ENCODE measurements at regions not wholly inside any gene's neighbourhood (a gene's known extent, or its start where the extent isn't known, plus 50 kb on each side); places are given as distances from the start of the nearest gene placed in this dataset.

- ATAC-seq = no peak
- H3K27ac ChIP-seq (ENCODE audit: extremely low read depth, low read depth, low read length) = no peak overlapping the region
- H3K9me3 ChIP-seq (replicated peaks; ENCODE audit: control insufficient read depth, insufficient read depth, low read depth, low read length) = no peaks in the 10 kb centered on the region
- no peaks in the 10 kb centered on the region for H3K36me3 ChIP-seq (ENCODE audit: control insufficient read depth, insufficient read depth, low read length)
- TF ChIP-seq ZNF785 (CRISPR knock-in tag; IDR thresholded peaks at IDR 0.05) (no peak), SMAD3 (CRISPR knock-in tag; conservative IDR thresholded peaks at IDR 0.05) (no peak), ZNF175 (CRISPR knock-in tag; IDR thresholded peaks at IDR 0.05; ENCODE audit: low read depth) (no peak), RAD21 (CRISPR knock-in tag; conservative IDR thresholded peaks at IDR 0.05 in 1 of 2, IDR thresholded peaks at IDR 0.05 in 1 of 2) (peak in 1 of 2 experiments; percentile 22; a peak in 2 of 4 replicates)
- intact Hi-C loops (cut with micrococcal nuclease) (no loop called here), in situ Hi-C loops (cut with MboI) (no loop called here)
- BruUV-seq (replicated peaks) = no TSS peak
- H3K4me3 ChIP-seq = no peak overlapping the region
- no peaks in the 10 kb centered on the region for H3K9me1 ChIP-seq (ENCODE audit: control insufficient read depth, insufficient read depth, low read length)
- ChIA-PET CTCF (ENCODE audit: low intra/inter-chr PET ratio) (no interaction called here), POLR2A (no interaction called here)
- H3K9ac ChIP-seq (ENCODE audit: insufficient read depth in 1 of 2, low read depth in 2 of 2, low read length in 2 of 2) = no peak overlapping the region
- DNase-seq (ENCODE audit: extremely low read depth in 1 of 4, low spot score in 3 of 4) = no peak
- 3% methylated on average over 5 of the region's 5 CpGs for WGBS (ENCODE audit: insufficient coverage, low coverage, missing lambda C conversion rate)
- no peak overlapping the region for H2AFZ ChIP-seq (ENCODE audit: low read depth, low read length)
- H3K27me3 ChIP-seq (ENCODE audit: control insufficient read depth in 2 of 2, insufficient read depth in 2 of 2, low read length in 2 of 2) = peaks cover 0 to 6% of the 10 kb centered on the region in 2 experiments; a peak in 2 of 5 replicates
- no peaks in the 10 kb centered on the region for H3K4me1 ChIP-seq (replicated peaks in 1 of 2; ENCODE audit: control insufficient read depth in 2 of 2, insufficient read depth in 2 of 2, low read length in 2 of 2)
- no peaks in the 10 kb centered on the region for H4K20me1 ChIP-seq (replicated peaks; ENCODE audit: control insufficient read depth, insufficient read depth, low read length)
- no peak overlapping the region for H3K4me2 ChIP-seq (ENCODE audit: insufficient read depth, low read length)
- no peaks in the 10 kb centered on the region for H3K79me2 ChIP-seq (ENCODE audit: control insufficient read depth, insufficient read depth, low read length)
- no peak for FAIRE-seq
These were observed 60.3 kb upstream of the PPP2R3A start for GRCh38 chr3:135905058-135905724.

DNA sequence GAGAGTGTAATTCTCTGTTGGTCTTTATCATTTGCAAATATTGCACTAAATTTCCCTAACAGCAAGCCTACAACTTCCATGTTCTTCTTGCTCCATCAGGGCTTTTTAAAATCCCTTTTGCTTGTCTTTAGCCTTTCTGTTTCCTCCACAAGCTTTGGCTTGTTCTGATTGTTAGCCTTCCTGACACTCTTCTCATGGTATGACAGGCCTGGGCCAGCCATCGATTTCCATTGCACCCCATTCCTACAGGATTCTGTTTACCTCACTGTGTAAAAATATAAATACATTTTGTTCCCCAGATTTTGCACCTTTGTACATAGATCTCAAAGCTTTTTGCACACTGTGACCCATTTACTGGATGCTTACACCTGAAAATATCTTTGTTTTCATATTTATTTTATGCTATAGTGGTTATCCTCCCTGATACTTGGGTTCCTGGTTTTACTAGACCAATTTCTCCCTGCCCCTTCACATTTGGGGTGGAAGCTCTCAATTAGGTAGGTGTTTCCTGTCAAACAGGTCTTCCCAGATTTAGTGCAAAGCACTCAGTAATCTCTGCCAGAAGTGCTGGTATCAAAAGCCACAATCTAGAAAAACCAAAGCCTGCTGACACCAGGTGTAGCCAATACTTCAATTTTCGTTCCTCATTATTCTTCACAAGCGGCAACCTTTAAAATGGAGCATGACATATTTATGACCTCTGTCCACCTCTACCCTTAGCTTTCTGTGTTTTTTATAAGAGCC, 57.9 kb upstream of the PPP2R3A start:
- no peak for ATAC-seq
- TF ChIP-seq U2AF2 (optimal IDR thresholded peaks at IDR 0.05; ENCODE audit: low read depth, low read length) (no peak), ZNF316 (IDR thresholded peaks at IDR 0.05) (no peak), PREB (CRISPR knock-in tag; IDR thresholded peaks at IDR 0.05) (no peak), ARID4B (CRISPR knock-in tag; IDR thresholded peaks at IDR 0.05) (no peak), TCF3 (CRISPR knock-in tag; IDR thresholded peaks at IDR 0.05) (no peak)

More for the DNA sequence above, 57.9 kb upstream of the PPP2R3A start:
- Histone ChIP-seq H3K9me1 (ENCODE audit: control insufficient read depth, insufficient read depth, low read length) (no peaks in the 10 kb centered on the region), H3K36me3 (ENCODE audit: control insufficient read depth, insufficient read depth, low read length) (no peaks in the 10 kb centered on the region), H3K9ac (ENCODE audit: insufficient read depth in 1 of 2, low read depth in 2 of 2, low read length in 2 of 2) (no peak overlapping the region), H3K27me3 (ENCODE audit: control insufficient read depth in 2 of 2, insufficient read depth in 2 of 2, low read length in 2 of 2) (peaks cover 0 to 6% of the 10 kb centered on the region in 2 experiments; a peak in 2 of 5 replicates), H3K4me3 (no peak overlapping the region), H3K79me2 (ENCODE audit: control insufficient read depth, insufficient read depth, low read length) (no peaks in the 10 kb centered on the region), H2AFZ (ENCODE audit: low read depth, low read length) (no peak overlapping the region), H3K27ac (ENCODE audit: extremely low read depth, low read depth, low read length) (no peak overlapping the region), H3K9me3 (replicated peaks; ENCODE audit: control insufficient read depth, insufficient read depth, low read depth, low read length) (no peaks in the 10 kb centered on the region), H4K20me1 (replicated peaks; ENCODE audit: control insufficient read depth, insufficient read depth, low read length) (no peaks in the 10 kb centered on the region), H3K4me1 (replicated peaks in 1 of 2; ENCODE audit: control insufficient read depth in 2 of 2, insufficient read depth in 2 of 2, low read length in 2 of 2) (no peaks in the 10 kb centered on the region), H3K4me2 (ENCODE audit: insufficient read depth, low read length) (no peak overlapping the region)
- BruUV-seq (replicated peaks) = no TSS peak
- in situ Hi-C loops (cut with MboI) (no loop called here), intact Hi-C loops (cut with micrococcal nuclease) (no loop called here)
- 0% methylated on average over 3 of the region's 3 CpGs for WGBS (ENCODE audit: insufficient coverage, low coverage, missing lambda C conversion rate)
- CTCF ChIA-PET (ENCODE audit: low intra/inter-chr PET ratio) = no interaction called here
- POLR2A ChIA-PET = no interaction called here
- FAIRE-seq = no peak
- DNase-seq (ENCODE audit: extremely low read depth in 1 of 4, low spot score in 3 of 4) = no peak

Measured in K562 (cell line).